8988T (cell line): ENCODE measurements at regions not wholly inside any gene's neighbourhood (a gene's known extent, or its start where the extent isn't known, plus 50 kb on each side); places are given as distances from the start of the nearest gene placed in this dataset.

Experiments used
- DNase-seq: peaks from one replicate; pipeline ENCODE4 v3.0.0; 2011

DNA sequence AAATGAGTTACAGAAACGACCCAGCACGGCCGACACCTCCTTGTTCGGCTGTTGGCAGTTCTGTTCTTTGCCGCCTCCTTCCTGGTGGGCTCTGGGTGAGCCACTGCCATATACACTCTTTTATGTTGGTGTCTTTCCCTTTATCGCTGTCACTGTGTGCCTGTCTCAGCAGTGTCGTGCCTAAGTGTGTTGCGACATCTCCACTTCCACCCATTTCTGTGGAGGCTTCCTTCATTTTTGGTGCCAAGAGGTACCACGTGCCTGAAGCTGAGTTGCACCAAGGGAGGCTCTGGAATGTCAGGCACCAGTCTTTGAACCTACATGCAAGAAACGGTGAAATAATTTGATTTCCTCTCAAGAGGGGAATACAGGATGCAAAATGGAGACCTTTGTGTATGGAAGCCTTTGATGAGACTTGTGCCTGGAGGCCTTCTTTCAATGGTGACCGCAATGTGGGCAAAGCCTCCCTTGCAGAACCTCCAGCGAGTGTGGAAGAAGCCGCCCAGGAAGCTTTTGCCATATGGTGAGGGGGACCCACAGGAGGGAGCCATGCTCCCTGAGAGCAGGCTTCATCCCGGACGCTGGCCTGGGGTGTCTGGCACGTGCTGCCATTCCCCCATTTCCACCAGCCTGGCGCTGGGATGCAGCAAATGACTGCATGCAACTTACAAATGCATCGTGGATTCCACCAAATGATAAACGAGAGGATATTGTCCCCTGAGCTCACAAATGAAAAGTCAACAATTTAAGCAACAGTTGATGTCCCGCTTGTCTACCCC, 136.2 kb downstream of the TEX29 start:
- no peak for DNase-seq

DNA sequence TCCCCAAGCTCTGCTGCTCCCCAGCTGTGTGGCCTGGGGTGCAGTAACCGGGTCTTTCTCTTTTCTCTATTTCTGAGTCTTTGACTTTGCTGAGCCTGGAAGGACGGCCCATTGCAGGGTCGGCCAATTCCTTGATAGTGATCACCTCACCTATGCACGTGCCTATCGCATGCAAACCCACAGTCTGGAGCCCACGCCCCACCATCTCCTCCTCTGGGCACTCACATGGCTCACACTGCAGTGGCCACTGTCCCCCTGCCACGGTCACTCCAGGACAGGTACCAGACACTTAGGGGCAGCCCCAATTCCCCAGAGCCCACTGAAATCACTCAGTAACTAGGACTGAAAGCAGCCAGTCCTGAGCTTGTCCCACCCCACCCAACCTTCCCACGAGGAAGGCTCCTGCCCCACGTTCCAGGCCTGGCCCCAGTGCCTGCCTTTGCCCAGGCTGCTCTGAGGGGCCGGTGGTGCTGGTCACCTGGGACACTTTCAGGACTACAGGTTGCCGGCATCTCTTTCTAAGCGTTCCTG, 137.6 kb downstream of the TEX29 start:
- no peak for DNase-seq

DNA sequence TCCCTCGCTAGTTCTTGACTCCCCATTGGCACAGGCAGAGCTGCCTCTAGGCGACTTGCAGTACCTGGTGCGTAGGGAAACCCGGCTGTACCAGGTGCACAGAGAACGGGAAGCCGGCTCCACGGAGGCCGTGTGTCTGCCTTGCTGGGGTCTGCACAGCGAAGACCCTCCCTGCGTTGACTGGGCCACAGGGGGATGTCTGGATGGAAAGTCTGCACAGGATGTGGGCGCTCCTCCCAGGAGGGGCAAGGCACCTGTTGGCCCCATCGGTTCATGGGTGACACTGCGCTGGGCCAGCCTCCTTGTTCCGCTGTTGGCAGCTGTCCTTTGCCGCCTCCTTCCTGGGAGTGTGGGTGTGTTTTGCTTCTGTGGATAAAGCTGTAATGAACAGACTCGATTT, 138.3 kb downstream of the TEX29 start:
- DNase-seq: no peak

DNA sequence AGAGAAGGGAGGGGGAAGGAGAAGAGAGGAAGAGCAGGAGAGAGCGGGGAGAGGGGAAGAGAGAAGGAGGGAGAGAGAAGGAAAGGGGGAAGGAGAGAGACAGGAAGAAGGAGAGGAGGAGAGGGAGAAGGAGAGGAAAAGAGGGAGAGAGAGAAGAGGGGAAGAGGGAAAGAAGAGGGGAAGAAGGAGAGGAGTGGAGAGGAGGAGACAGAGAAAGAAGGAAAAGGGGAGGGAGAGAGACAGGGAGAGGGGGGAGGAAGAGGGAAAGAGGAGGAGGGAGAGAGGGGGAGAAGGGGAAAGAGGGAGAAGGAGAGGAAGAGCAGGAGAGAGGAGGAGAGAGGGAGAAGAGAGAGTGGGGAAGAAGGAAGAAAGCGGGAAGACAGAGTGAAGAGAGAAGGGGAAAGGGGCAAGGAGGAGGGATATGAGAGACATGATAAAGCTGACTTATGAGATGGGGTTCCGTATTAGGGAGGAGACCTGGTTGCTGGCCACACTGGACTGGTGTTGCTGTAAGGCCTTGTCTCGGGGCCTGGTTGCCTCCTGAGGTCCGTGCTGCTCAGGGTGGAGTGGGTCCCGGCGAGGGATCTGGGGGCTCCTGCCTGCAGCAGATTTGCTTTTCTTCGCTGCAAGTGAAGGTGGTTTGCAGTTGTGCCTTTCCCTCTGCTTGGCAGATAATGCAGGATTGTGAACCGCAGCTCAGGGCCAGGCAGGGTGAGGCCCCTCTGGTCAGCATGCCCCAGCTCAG, 139.5 kb downstream of the TEX29 start:
- DNase-seq: no peak

DNA sequence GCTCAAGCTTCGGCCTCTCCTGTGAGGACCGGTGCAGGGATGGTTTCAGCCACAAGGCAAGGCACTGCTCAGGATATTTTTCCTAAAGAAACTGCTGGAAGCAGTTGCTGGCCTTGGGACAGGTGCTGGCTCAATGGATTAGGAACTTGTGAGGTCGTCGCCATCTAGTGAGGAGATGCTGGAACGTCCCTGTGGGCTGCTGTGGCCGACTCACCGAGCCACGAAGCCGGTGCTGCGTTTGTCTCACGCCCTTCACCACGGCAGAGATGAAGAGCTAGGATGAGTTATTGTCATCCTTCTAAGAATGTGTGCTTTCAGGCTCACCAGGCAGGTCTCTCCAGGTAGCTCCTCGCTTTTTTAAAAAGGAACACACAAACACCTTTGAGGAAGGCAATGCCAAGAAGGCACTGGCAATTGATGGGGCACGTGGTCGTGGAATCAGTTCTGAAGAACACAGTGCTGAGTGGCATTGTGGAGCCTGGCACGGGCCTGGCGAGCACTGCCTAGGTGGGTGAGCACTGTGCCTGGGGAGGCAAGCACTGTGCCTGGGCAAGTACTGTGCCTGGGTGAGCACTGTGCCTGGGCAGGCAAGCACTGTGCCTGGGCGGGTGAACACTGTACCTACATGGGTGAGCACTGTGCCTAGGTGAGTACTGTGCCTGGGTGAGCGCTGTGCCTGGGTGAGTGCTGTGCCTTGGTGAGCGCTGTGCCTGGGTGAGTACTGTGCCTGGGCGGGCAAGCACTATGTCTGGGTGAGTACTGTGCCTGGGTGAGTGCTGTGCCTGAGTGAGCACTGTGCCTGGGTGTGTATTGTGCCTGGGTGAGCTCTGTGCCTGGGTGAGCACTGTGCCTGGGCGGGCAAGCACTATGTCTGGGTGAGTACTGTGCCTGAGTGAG, 140.4 kb downstream of the TEX29 start:
- no peak for DNase-seq

DNA sequence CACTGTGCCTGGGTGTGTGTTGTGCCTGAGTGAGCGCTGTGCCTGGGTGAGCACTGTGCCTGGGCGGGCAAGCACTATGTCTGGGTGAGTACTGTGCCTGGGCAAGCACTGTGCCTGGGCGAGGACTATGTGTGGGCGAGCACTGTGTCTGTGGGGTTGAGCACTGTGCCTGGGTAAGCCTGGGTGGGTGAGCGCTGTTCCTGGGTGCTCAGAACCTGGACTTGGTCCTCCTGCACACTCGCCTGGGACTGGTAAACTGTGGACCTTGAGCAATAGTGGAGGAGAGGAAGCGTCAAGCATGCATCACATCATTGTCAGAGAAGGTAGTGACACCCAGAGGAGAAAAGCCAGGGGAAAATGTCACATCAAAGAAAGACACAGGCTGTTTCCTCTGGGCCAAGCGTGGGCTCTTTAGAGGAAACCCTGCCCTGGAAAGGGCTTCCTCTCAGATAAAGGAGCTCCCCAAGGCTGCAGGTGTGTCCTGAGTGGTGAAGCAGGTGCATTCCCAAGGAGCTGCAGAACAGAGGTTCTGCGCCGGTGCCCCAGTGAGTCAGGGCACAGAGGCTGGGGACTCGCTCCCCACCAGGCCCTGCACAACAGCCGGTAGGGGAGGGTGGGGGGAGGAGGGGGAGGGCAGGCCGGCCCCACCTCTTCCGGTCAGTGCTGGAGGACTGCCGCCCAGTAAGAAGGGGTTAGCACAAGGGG, 141.2 kb downstream of the TEX29 start:
- no peak for DNase-seq

DNA sequence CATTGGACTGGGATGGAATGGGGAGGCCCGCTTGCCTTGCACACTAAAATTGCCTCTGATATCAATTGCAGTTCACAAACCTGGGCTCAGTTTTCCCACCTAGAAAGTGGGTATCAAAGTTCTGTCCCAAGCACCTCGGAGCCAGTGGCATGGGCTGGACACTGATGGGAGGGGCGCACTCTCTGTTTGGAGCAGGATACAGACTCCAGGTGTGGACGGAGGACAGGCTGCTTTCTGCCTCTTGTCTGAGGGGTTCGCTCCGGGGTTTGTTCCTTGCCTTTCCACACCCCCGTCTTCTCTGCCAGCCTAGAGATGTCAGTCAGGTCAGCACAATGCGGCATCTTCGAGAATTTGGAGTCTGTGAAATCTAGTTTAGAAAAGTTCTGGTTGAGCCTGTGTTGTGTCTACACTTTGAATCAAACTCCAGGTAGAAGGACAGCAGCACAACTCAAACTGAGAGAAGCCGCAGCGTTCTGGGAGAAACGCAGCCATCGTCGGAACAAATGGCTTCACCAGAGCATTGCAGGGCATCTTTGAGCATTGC, 141.9 kb downstream of the TEX29 start:
- DNase-seq: no peak

DNA sequence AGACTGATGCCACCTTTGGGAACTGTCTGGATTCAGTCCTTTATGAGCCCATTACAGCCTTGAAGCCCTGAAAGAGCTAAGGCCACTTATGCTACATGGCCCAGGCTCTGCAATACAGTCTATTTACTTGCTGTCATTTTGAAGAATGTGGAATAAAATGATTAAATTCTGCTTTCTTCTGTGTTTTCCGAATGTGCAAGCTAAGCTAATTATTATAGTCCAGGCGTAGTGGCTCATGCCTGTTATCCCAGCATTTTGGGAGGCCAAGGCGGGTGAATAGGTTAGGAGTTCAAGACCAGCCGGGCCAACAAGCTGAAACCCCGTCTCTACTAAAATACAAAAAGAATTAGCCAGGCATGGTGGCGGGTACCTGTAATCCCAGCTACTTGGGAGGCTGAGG, 142.5 kb downstream of the TEX29 start:
- no peak for DNase-seq

DNA sequence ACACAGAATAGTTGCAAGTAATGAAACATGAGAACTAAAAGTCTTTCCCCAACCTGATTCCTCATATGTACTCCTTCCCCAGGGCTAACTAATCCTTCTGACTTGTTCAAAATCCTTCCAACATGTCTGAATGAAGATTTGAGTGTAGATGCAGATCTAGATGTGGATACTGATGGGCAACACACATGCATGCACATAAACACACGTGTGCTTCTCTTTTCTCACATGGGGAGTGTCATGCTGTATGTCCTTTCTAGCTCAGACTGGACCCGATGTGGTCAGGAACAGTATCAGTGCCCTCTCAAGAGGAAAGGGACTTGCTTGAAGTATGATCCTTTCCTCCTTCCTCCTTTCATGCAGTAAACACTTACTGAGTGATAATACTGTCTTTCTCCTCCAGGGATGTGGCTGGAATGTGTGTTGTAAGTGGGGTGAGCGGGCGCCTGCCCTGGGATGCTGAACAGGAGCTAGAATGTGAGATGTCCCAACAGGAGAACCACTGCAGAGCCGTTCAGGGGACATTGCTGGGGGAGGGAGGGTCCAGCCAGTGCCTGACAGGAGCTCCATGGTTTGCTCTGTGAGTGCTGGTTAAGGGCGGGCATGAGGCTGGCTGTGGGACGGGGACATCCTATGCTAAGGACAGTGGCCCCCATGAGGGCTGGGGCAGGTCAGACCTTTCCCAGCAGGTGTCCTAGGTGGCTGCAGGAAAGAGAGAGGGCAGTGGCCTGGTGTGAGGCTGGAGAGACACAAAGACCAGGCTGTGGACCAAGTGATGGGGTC, 146.9 kb downstream of the TEX29 start:
- DNase-seq: no peak

DNA sequence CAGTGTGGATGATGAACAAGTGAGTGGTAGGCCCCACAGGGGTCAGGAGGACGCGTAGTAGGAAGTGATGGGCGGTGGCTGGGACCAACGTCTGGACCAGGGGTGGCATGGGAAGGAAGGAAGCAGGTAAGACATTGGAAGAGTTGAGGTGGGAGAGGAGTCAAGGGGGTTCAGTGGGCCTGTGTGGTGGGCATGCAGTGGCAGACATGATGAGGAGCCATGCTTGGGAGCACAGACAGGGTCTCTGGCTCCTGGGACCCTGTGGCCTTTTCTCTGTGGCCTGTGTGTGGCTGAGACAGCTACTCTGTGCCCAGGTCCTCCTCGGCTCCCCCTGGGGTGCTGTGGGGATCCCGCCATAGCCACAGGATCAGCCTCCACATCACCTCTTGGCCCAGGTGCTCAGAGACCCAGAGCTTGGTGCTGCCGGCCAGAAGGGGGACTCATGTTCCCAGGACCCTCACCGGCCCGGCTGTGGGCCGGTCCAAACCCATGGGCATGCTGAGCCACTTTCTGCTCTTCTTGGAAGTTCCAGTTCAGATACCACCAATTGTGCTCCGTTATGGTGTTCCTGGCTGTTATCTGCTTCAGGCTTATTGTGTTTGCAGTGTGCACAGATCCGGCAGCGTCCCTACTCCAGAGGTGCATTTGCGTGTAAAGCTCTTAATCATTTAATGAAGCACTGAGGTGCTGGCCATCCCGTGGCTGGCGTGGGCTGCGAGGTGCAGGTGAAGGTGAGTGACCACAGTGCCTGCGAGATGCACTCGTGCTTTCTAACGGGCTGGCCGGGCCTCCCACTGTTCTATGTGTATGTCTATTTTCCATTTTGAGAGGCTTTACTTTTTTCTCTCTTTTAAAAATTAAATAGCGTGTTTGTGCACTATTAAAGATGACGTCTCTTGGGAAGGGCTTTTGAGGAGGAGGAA, 147.9 kb downstream of the TEX29 start:
- DNase-seq: no peak

DNA sequence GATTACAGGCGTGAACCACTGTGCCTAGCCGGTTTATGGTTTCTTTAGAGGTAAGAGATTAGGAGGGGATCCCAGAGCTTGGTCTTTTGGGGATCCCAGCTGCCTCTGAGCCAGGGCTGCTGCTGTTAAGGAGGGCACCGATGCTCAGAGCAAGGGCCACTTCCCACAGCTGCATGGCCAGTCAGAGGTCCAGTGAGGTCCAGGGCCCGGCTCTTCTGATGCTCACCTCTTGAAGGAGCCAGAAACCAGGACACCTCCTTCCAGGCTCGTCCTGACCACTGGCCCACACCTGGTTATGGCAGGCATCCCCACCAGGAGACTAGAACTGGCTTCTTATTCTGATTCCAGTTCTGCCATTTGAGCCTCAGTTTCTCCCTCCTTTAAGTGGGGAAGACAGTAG, 149.0 kb downstream of the TEX29 start:
- DNase-seq: no peak

DNA sequence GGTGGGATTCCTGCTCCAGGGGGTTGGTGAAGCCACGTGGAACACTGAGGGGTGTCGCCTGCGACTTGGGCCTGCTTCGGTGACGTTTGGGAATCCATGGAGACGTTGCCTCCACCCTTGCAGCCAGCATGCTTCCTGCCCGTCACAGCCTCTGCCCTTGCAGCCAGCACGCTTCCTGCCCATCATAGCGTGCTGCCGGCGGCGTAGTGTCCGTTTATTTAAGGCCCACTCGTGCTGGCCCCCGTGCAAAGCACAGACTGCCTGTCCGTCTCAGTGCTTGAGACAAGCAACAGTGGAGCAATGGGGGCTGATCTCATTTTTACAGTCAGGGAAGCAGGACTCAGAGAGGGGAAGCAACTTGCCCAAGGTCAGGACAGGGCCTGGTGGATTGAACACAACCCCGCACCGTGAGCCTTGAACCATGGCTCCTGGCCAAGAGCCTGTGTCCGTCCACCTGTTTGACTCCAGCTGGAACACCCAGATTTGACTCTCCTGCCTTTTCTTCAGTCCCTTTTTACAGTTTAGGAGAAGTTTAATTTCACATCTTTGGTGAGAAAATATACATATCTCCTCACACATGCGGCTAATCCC, 149.6 kb downstream of the TEX29 start:
- DNase-seq: no peak

DNA sequence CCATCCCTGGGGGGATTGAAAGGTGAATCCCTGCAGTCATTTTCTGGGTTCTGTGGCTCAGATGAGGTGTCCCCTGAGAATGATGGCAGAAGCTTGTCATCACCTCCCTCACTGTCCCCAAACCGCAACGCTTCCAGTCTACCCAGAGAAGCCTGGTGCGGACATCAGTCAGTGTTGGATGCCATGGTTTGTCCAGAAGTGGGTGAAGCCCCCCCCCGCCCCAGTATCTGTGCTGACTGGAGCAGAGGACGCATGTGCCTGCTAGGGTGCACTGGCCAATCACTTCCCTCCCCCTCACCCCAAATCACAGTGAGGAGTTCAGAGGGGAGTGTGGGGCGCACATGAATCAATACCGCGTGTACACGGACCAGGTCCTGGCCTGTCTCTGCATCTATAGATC, 150.5 kb downstream of the TEX29 start:
- no peak for DNase-seq

DNA sequence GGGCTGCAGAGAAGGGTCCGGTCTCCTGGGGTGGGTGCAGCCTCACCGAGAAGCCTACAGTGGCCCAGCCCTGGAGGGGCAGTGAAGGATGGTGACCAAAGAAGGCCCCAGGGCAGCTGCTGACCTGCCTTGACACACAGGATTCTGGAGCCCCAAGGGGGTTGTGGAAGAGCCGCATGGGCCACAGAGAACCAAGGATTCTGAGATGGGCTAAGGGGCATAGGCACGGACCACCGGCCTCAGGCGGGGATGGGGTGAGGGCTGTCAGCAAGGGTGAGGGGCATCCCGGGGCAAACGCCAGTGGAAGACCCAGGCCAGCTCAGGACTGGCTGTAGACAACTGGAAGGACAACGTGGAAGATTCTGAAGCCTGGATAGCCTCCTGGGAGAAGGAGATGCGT, 151.6 kb downstream of the TEX29 start:
- DNase-seq: no peak

DNA sequence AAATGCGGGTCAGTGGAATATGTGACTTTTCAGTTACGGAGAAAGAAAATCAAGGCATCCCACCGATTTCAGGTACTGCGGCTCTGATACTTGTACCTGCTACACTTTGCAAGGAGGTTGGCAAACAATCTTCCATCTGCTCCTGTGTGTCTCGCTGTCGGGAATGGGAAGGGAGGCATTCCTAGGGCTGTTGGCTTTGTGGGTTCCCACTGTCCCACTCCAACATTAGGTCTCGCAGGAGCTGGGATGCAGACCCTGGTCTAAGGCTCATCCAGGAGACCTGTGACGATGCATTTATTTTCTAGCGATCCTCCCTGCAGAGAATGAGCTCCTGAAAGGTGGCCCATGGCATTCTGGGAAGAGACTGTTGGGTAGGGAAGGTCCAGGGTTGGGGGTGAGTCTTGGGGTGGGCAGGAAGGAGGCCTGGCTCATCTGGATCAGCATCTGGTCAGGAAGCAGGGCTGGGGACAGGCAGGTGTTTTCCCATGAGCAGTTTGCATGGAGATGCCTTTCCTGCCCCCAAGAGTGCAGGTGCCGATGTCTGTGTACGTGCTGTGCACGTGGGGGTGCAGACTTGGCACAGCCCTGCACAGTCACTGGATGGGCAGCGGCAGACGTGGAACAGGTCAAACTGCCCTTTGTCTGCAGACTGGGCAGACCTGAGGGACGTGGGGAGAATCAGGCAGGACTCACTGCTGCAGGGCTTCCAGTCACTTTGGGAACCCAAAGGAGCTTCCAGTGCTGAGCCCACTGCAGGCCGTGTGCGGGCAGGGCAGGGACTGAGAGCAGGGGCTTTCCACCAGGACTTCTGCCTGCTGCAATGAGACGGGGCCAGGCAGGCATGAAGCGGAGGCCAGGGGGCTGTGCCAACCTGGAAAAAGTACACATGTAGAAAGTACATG, 152.4 kb downstream of the TEX29 start:
- no peak for DNase-seq

DNA sequence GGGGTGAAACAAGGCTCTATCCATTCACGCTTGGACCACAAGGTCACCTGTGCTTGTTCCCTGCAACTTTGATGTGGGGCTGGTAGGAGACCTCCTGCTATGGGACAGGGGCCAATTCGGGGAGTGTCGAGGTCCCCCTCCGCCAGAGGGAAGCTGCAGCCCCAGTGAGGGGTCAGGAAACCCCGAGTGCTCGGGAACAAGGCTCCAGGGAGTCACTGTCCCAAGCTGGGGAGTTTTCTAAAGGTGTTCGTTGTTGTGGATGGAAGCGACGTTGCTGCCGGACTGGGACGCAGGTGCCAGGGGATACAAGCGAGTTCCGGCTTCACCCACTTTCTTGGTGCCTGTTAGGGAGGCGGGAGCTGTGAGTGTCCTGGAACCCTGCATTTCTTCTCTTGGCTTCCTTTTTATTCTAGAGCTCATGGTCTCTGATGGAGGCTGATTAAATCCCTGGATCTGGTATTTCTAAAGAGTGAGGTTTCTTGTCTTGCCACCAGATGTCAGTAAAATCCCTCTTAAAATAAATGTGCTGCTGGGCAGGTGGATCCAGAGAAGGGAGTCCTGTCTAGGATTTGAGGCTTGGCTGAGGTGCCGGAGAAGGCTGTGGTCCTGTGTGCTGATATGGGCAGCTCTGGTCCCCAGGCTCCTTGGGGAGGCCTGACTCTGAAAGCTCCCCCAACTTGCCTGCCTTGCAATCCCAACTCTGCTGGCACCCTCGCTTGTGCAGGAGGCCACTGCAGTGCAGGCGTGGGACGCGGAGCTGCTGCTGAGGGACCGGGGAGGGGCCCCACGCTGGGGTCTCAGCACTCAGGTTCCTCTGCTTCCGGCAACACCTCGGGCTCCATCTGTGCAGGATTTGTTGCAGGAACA, 153.9 kb downstream of the TEX29 start:
- DNase-seq: peak; percentile 70

DNA sequence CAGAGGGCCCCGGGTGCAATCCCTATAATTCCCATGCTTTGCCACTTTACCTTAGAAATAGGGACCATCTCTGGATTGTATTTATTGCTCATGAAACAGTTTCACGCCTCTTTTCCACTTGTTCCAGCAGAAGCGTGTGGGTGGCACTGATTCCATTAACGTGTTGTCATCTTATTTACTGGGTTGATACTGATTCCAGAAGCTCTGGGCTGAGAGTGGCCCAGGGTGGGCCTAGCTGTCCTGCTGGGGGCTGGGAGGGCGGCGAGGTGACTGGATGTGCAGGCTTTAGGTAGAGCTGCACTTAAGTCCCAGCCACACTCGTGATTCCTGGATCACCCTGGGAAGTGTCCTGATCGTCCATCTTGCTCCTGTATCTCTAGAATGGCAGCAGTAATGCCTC, 155.0 kb downstream of the TEX29 start:
- DNase-seq: no peak

DNA sequence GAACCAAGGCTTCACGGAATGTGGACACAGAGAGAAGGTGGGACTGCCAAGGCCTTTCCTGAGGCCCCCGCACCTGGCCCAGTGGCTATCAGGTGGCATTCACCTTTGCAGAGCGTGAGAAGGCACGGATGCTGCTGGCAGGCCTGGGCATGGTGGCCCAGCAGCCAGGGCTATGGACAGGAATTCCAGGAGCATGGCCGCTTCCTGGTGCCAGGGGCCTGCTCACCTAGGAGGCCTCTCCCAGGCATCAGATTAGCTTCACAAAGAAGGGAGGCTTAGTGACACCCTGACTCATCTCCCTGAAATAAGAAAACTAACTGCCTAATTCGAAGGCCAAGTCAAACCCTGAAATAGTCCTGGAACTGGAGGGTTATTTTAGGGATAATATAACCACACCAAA, 155.8 kb downstream of the TEX29 start:
- DNase-seq: no peak
